Globus pallidus (tissue), 1 donor: ENCODE measurements at regions not wholly inside any gene's neighbourhood (a gene's known extent, or its start where the extent isn't known, plus 50 kb on each side); places are given as distances from the start of the nearest gene placed in this dataset.
A peak's percentile ranks its signal among the peaks of the same experiment; 100 is the strongest.
"Not testable (repeated sequence)": the region's sequence is repeated elsewhere in the genome, so short reads cannot be mapped to it uniquely, and the experiment has no call there.

Experiments used
- DNase-seq: peaks from one replicate; pipeline ENCODE4 v3.0.0-alpha.2; 2015; ENCODE audit warnings: low spot score

DNA sequence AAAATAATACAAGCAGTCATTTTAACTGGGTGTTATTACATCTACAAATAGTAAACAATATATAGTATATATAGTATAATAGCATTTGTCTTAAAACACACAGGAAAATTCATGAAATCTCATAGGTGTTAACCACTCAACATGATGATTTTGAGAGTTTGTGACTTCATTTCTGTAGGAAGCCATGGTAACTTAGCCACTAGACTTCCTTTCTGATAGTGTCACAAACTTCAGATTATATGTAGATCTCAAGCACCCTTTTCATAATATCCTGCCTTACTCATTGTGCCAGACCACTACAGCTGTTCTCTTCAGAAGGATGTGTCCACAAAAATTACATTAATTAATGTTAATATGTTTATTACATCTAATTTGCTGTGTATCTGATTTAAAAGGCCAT, 1250.6 kb downstream of the ADGRL3 start:
- DNase-seq: no peak

- DNase-seq: no peak
Measured at GRCh38 chr4:62449538-62449937, 1249.4 kb downstream of the ADGRL3 start.

GRCh38 chr4:62448911-62449310, 1248.8 kb downstream of the ADGRL3 start:
- no peak for DNase-seq

GRCh38 chr4:62439051-62439450, 1238.9 kb downstream of the ADGRL3 start:
- DNase-seq: no peak

GRCh38 chr4:62434921-62435320, 1234.8 kb downstream of the ADGRL3 start:
- no peak for DNase-seq

DNA sequence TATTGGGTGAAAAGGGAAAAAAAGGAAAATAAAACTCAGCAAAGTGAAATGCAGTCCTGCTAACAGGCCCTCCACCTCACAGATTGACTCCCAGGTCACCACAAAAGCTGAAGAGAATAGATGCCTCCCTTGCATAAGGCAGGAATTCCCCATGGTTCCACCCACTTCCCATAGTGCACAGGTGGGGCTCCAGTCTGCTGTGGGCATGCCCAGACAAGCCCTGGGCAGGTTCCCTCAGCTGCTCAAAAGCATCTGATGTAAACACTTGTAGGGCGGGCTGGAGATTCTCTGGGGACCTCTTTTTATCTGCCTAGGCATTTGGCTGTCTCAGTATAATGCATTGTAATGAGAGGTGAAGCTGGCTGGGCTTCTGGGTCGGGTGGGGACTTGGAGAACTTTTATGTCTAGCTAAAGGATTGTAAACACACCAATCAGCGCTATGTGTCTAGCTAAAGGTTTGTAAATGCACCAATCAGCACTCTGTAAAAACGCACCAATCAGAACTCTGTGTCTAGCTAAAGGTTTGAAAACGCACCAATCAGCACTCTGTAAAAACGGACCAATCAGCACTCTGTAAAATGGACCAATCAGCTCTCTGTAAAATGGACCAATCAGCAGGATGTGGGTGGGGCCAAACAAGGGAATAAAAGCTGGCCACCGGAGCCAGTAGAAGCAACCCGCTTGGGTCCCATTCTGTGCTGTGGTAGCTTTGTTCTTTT, 1231.5 kb downstream of the ADGRL3 start:
- not testable (repeated sequence) for DNase-seq

- DNase-seq: no peak
Measured at GRCh38 chr4:62429297-62429696, 1229.2 kb downstream of the ADGRL3 start.

- no peak for DNase-seq
Measured at GRCh38 chr4:62415256-62415655, 1215.1 kb downstream of the ADGRL3 start.

DNA sequence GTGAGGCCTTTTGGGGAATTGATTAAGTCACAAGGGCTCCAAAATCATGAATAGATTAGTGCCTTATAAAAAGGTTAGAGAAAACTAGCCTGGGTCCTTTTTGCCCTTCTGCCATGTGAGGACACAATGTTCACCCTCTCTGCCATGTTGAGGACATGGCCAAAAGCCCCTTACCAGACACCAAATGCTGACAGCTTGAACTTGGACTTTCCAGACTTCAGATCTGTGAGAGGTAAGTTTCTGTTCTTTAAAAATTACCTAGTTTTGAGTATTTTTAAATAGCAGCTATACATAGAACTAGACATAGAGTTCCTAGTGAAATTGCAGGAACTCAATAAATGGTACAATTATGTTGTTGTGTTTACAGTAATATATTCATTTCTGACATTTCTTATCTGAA, 1214.4 kb downstream of the ADGRL3 start:
- DNase-seq: no peak

- no peak for DNase-seq
Measured at GRCh38 chr4:62410371-62411003, 1210.4 kb downstream of the ADGRL3 start.

- no peak for DNase-seq
Measured at GRCh38 chr4:62408454-62408853, 1208.3 kb downstream of the ADGRL3 start.

GRCh38 chr4:62407534-62407933, 1207.4 kb downstream of the ADGRL3 start:
- DNase-seq: peak; percentile 28

DNA sequence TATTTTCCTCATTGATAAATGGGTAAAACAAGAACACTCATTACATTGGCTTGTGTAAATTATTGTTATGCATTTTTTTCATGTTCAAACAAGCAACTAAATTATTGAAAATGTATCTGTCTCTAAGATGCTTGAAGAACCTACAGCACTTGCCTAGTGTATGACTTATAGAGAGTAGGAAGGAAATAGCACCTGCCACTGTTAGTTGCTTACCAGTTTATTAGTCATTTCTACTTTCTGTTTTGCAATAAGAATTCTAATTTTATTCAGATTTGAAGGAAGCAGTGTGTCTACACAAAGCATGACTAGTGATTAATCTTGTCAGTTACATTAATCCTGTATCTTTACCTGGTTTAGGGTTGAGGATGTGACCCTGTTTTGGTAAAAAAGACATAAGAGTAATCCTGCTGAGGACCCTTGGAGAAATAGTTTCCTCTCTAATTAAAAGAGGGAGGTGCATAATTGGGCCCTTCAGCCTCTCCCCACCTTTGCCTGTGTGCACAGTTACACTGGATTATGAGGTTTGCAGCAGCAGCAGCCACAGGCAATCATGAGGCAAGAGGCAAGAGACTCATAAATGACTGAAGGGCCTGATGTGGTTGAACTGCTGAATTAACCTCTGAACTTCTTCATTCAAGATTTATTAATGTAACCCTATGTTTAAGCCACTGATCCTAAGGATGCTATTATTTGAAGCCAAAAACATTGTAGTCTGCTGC, 1202.1 kb downstream of the ADGRL3 start:
- DNase-seq: no peak

DNA sequence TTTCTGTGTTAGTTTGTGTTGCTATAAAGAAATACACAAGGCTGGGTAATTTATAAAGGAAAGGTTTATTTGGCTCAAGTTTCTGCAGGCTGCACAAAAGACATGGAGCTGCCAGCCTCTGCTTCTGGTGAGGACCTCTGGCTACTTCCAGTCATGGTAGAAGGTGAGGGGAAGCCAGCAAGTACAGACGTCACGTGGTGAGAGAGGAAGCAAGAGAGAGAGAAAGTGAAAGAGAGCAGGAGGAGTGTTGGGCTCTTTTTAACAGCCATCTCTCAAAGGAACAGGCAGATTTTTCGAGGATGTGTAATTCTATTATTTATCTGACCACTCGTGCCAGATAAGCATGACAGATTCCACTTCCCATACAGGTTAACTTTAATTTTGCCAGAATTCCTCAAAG, 1199.1 kb downstream of the ADGRL3 start:
- no peak for DNase-seq

- no peak for DNase-seq
Measured at GRCh38 chr4:62398318-62398717, 1198.2 kb downstream of the ADGRL3 start.

DNA sequence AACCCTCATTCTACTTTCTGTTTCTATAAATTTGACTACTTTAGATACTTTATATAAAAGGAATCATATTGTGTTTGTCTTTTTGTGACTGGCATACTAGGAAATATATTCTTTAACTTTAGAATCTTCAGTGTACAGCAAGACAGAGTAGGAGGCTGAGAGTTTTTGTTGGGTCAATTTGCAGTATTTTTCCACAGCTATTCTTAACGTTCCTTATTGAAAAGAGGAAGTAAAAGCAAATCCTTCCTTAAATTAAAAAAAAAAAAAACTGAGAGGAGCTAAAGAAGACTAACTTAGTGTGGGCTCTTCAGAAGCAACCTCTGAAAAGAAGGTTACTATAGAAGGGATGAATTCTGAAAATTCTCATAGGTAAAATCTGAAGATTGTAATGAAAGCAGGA, 1194.6 kb downstream of the ADGRL3 start:
- DNase-seq: peak; percentile 29

GRCh38 chr4:62387808-62388207, 1187.7 kb downstream of the ADGRL3 start:
- no peak for DNase-seq

- no peak for DNase-seq
Measured at GRCh38 chr4:62377700-62378099, 1177.6 kb downstream of the ADGRL3 start.

GRCh38 chr4:62377245-62377644, 1177.1 kb downstream of the ADGRL3 start:
- no peak for DNase-seq

GRCh38 chr4:62366939-62367338, 1166.8 kb downstream of the ADGRL3 start:
- DNase-seq: peak; percentile 24

- no peak for DNase-seq
Measured at GRCh38 chr4:62360156-62360545, 1160.0 kb downstream of the ADGRL3 start.

- no peak for DNase-seq
Measured at GRCh38 chr4:62359441-62360155, 1159.5 kb downstream of the ADGRL3 start.

DNA sequence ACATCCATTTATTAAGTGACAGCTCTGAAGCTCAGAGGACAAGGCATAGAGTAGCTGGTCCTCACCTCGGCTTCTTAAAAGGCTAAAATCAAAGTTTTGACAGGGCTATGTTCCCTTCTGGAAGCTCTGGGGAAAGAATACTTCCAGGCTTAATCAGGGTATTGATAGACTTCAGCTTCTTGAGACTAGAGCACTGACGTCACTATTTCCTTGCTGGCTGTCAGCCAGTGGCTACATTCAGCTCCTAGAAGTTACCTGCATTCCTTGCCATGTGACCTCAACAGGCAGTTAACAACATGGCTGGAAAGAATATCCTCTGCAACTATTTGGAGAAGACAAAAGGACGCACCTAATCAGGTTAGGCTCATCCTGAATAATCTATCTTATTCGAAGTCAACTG, 1144.8 kb downstream of the ADGRL3 start:
- no peak for DNase-seq
